ENCODE measurements at regions not wholly inside any gene's neighbourhood (a gene's known extent, or its start where the extent isn't known, plus 50 kb on each side); places are given as distances from the start of the nearest gene placed in this dataset.

DNA sequence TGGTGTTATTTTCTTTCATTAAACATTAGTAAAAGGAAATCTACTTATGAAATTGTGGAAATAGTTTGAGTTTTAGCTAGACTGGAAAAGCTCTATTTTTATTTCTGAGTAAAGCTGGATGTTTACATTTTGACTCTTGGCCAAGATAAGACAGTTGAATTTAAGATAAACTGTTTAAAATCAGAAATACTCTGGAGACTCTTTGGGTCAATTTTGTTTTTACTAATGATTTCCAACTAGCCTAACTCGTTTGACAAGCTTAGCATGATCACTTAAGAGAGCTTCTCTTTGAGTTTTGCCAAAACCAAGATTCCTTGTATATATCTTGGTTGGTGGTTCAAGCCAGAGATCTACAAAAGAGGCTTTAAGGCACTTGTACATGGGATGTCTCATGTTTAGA lies 724.8 kb upstream of the LUZP2 start:
- no peaks in the 10 kb centered on the region for H3K27me3 Mint-ChIP-seq
- ChIA-PET CTCF (no interaction called here), POLR2A (no interaction called here)
- ATAC-seq (ENCODE audit: poor library complexity) (no peak), DNase-seq (no peak)
- H3K27ac Mint-ChIP-seq, result no peak overlapping the region
- no peak overlapping the region for H3K27ac ChIP-seq (ENCODE audit: low read depth in 1 of 2, low read length in 2 of 2)
- intact Hi-C loops (cut with DNase I, micrococcal nuclease), result no loop called here
- no peaks in the 10 kb centered on the region for H3K9me3 ChIP-seq (ENCODE audit: control insufficient read depth in 1 of 2, insufficient read depth in 1 of 2, low read length in 2 of 2)
- H3K9me3 Mint-ChIP-seq, result peaks cover 2% of the 10 kb centered on the region
- no peaks in the 10 kb centered on the region for H3K4me1 ChIP-seq (ENCODE audit: insufficient read depth, low read length)
- no peaks in the 10 kb centered on the region for H3K36me3 Mint-ChIP-seq (ENCODE audit: low read depth)
- no peak overlapping the region for H3K4me3 ChIP-seq (ENCODE audit: low read length)
- no peaks in the 10 kb centered on the region for H3K27me3 ChIP-seq (ENCODE audit: control insufficient read depth in 1 of 2, insufficient read depth in 2 of 2, low read length in 2 of 2)
- TF ChIP-seq, protein P1, sequence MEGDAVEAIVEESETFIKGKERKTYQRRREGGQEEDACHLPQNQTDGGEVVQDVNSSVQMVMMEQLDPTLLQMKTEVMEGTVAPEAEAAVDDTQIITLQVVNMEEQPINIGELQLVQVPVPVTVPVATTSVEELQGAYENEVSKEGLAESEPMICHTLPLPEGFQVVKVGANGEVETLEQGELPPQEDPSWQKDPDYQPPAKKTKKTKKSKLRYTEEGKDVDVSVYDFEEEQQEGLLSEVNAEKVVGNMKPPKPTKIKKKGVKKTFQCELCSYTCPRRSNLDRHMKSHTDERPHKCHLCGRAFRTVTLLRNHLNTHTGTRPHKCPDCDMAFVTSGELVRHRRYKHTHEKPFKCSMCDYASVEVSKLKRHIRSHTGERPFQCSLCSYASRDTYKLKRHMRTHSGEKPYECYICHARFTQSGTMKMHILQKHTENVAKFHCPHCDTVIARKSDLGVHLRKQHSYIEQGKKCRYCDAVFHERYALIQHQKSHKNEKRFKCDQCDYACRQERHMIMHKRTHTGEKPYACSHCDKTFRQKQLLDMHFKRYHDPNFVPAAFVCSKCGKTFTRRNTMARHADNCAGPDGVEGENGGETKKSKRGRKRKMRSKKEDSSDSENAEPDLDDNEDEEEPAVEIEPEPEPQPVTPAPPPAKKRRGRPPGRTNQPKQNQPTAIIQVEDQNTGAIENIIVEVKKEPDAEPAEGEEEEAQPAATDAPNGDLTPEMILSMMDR (IDR thresholded peaks at IDR 0.05), result no peak
- H3K36me3 ChIP-seq (ENCODE audit: insufficient read depth, low read length), result no peaks in the 10 kb centered on the region
- H3K4me1 Mint-ChIP-seq (ENCODE audit: low read depth), result no peaks in the 10 kb centered on the region
- no peak overlapping the region for H3K4me3 Mint-ChIP-seq

DNA sequence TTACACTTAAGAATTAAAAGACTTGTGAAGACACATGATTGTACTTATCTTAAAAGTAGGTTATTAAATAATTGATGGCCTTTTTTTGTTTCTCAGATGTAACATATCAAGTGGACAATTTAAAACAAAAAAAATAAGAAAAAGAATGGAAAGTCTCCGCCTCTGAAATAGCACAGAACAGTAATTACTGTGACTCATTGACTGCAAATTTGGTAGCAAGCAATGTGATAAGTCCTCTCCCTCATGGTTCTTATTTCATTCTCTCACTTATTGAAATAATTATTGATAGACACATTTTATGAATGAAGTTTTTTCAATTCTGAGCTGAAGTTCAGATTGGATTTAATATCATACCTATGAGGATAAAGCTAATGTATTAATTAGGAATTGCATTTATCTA lies 717.9 kb upstream of the LUZP2 start:
- ChIA-PET POLR2A (no interaction called here), CTCF (no interaction called here)
- intact Hi-C loops (cut with DNase I, micrococcal nuclease), result no loop called here
- TF ChIP-seq, protein P1 (IDR thresholded peaks at IDR 0.05), result no peak
- no peaks in the 10 kb centered on the region for H3K36me3 ChIP-seq (ENCODE audit: insufficient read depth, low read length)
- H3K36me3 Mint-ChIP-seq (ENCODE audit: low read depth), result no peaks in the 10 kb centered on the region
- no peaks in the 10 kb centered on the region for H3K27me3 ChIP-seq (ENCODE audit: control insufficient read depth in 1 of 2, insufficient read depth in 2 of 2, low read length in 2 of 2)
- no peaks in the 10 kb centered on the region for H3K4me1 Mint-ChIP-seq (ENCODE audit: low read depth)
- no peak overlapping the region for H3K27ac ChIP-seq (ENCODE audit: low read depth in 1 of 2, low read length in 2 of 2)
- H3K9me3 Mint-ChIP-seq, result peaks cover 2% of the 10 kb centered on the region
- no peak overlapping the region for H3K27ac Mint-ChIP-seq
- no peaks in the 10 kb centered on the region for H3K4me1 ChIP-seq (ENCODE audit: insufficient read depth, low read length)
- DNase-seq, result no peak
- peaks cover 0 to 4% of the 10 kb centered on the region in 2 experiments for H3K9me3 ChIP-seq (ENCODE audit: control insufficient read depth in 1 of 2, insufficient read depth in 1 of 2, low read length in 2 of 2)
- H3K4me3 ChIP-seq (ENCODE audit: low read length), result no peak overlapping the region
- no peak for ATAC-seq (ENCODE audit: poor library complexity)
- H3K4me3 Mint-ChIP-seq, result no peak overlapping the region
- H3K27me3 Mint-ChIP-seq, result no peaks in the 10 kb centered on the region

DNA sequence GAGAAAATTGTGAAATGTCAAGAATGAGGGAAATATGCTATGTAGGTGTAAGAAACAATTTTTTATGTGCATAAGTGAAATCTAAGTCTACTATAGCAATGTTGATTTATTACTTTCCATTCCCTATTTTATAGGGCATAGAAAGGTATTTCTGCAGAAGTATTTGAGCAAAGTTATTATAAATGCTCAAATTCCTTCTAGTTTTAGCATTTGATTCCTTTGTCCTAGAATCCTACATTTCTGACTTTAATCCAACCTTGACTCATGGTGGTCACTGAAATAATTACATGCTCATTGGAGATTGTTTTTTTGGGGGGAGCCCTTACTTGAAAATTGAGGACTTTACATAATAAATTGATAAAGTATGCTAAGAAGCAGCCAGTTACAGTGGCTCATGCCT lies 716.6 kb upstream of the LUZP2 start:
- Histone ChIP-seq H3K36me3 (ENCODE audit: insufficient read depth, low read length) (no peaks in the 10 kb centered on the region), H3K9me3 (ENCODE audit: control insufficient read depth in 1 of 2, insufficient read depth in 1 of 2, low read length in 2 of 2) (peaks cover 0 to 4% of the 10 kb centered on the region in 2 experiments), H3K27ac (ENCODE audit: low read depth in 1 of 2, low read length in 2 of 2) (no peak overlapping the region), H3K27me3 (ENCODE audit: control insufficient read depth in 1 of 2, insufficient read depth in 2 of 2, low read length in 2 of 2) (no peaks in the 10 kb centered on the region), H3K4me1 (ENCODE audit: insufficient read depth, low read length) (no peaks in the 10 kb centered on the region), H3K4me3 (ENCODE audit: low read length) (no peak overlapping the region)
- CTCF ChIA-PET, result no interaction called here
- Mint-ChIP-seq H3K27me3 (no peaks in the 10 kb centered on the region), H3K36me3 (ENCODE audit: low read depth) (no peaks in the 10 kb centered on the region), H3K4me3 (no peak overlapping the region), H3K4me1 (ENCODE audit: low read depth) (no peaks in the 10 kb centered on the region), H3K27ac (no peak overlapping the region), H3K9me3 (peaks cover 2% of the 10 kb centered on the region)
- TF ChIP-seq, protein P1 (IDR thresholded peaks at IDR 0.05), result no peak
- POLR2A ChIA-PET, result no interaction called here
- DNase-seq (no peak), ATAC-seq (ENCODE audit: poor library complexity) (no peak)
- intact Hi-C loops (cut with DNase I, micrococcal nuclease), result no loop called here
